ENCODE measurements at regions not wholly inside any gene's neighbourhood (a gene's known extent, or its start where the extent isn't known, plus 50 kb on each side); places are given as distances from the start of the nearest gene placed in this dataset.

- DNase-seq = no peak
Observed at GRCh38 chr11:28871090-28871489, 762.9 kb downstream of the METTL15 start.

- DNase-seq = no peak
Observed at GRCh38 chr11:28863422-28863821, 755.2 kb downstream of the METTL15 start.

DNA sequence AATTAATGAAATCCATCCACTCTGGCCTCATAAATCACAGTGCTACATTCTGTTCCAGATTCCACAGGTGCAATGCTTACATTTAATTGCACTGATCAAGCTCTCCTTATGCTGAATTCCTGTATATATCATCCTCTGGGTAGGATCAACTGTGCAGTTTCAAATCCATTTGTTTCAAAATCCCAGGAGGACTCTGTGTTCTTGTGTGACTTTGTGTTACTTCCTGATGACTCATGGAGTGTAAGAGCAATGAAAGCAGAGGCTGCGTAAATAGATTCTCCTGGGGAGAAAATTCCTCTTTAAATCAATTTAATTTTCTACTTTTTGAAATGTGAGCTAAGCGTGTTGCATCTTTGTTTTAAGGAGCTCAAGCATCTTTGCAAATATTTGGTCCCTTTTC, 752.7 kb downstream of the METTL15 start:
- DNase-seq = peak; percentile 80

DNA sequence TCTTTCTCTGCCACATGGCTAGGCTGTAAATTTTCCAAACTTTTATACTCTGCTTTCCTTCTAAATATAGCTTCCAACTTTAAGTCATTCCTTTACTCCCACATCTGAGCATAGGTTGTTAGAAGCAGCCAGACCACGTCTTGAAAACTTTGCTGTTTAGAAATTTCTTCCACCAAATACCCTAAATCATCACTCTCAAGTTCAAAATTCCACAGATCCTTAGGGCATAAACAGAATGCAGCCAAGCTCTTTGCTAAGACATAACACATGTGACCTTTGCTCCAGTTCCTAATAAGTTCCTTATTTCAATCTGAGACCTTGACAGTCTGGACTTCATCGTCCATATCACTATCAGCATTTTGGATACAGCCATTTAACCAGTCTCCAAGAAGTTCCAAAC, 749.9 kb downstream of the METTL15 start:
- DNase-seq = no peak

- no peak for DNase-seq
Observed at GRCh38 chr11:28849053-28849452, 740.9 kb downstream of the METTL15 start.

- peak; percentile 30 for DNase-seq
Observed at GRCh38 chr11:28842716-28843115, 734.5 kb downstream of the METTL15 start.

DNA sequence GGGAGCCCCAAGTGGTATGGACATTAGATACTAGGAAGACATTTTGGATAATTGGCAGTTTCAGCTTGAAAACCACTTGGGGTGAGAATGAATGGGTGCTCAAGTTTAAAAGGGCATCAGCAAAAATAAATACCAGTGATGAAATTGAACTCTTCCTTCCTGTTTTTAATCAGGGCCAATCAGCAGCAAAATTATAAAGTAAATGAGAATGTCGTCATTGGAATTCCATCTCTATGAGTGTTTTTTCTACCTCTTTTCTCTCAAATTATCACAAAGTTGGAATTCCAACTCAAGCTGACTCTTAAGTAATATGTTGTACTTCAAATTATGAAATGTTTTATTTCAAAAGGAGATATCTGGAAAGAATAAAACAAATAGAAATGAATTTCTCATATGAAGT, 730.6 kb downstream of the METTL15 start:
- no peak for DNase-seq

GRCh38 chr11:28837599-28837998, 729.4 kb downstream of the METTL15 start:
- DNase-seq = no peak

DNA sequence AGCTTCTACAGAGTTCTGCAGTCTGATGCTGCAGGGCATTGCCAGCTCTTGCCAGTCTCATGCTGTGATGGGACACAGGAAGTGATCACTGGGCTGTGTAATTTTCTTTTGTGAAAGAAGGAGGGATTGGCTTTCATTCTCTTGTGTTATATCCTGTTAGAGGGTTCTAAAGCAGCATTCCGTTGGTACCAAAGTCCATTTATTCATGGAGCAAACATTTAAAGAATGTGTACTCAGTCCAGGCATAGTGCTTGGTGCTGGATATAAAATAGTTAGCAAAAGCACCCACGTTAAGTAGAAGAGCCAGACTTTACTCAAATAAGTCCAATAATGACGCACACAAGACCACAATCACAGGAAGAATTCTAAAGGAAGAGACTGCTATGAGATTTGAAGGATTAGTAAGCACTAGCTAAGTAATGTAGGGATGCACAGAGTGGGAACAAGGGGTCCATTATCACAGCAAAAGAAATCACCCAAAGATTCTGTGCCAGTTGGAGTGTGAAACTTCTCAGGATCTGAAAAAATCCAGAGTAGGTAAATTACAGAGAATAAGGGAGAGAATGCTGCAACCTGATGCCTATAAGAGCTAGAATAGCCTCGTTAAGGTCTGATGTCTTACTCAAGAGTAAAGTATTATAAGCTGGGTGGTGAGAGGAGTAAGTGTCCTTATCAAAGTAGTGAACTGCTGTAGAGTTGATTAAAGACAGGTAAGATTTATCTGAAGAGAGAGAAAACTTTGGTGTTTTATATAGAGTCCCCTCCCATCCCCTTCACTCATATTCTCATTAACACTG, 728.3 kb downstream of the METTL15 start:
- peak; percentile 75 for DNase-seq

GRCh38 chr11:28835790-28836189, 727.6 kb downstream of the METTL15 start:
- peak; percentile 79 for DNase-seq

DNA sequence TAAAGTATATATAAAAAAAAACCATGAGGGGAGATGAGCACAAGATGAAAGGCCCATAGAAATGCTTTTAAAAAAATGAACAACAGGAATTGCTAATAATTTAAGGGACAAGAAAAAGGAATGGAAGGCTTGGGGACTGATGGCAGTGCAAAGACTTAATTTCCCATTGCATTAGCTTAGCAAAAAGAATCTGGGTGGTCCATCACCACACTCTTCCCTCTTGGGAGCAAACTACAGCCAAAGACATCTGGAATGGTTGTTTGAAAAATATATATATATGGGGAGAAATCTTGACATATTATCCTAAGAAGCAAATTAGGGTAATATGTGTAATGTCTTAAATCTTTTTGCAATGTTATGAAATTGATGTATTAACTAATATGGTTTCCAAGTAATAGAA, 727.1 kb downstream of the METTL15 start:
- peak; percentile 2 for DNase-seq

DNA sequence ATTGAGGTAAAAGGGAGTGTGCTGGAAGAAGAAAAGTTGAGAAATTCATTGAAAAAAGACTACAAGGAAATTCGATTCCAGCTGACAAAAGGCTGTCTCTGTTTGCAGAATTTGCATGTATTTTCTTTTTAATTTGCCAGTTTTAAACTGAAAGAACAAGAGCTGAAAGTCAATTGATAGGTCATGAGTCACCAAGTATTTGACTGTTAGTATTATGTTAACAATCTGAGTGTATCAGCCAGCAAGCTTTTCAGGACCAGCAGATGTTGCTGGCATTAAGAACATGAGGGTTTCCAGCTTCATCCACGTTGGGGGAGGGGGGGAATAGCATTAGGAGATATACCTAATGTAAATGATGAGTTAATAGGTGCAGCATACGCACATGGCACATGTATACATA, 726.7 kb downstream of the METTL15 start:
- DNase-seq = peak; percentile 69

DNA sequence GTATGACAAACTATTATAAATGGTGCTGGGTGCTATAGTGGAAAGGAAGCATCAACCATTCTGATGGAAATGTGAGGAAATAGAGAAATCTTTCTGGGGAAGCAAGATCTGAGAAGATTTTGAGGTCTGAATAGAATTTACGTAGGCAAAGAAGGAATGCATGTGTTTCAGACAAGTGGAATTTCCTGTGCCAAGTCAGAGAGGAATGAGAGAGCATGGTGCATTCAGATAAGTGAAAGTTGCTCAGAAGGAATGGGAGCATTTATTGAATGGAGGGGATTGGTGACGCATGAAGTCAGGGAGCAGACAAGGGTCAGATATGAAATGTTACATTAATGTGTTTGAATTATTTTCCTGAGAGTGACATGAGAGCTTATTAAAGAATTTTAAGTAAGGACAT, 725.5 kb downstream of the METTL15 start:
- peak; percentile 96 for DNase-seq

DNA sequence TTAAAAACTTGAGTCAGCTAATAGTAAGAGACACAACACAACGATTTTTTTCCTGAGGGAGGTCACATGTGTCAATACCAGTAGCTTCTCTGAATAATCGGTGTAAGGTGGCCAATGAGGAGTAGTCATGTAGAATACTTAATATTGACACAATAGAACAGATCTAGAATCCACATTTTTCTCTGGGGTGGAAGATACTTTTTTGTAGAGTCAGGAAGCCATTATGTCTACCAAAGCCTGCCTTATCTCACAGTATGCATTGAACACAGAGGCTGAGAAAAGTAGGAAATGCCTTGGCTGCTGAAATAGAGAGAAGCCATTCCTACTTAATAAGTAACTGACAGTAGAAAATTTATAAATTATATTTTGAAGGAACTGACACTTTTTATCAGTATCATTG, 725.0 kb downstream of the METTL15 start:
- DNase-seq = peak; percentile 54

DNA sequence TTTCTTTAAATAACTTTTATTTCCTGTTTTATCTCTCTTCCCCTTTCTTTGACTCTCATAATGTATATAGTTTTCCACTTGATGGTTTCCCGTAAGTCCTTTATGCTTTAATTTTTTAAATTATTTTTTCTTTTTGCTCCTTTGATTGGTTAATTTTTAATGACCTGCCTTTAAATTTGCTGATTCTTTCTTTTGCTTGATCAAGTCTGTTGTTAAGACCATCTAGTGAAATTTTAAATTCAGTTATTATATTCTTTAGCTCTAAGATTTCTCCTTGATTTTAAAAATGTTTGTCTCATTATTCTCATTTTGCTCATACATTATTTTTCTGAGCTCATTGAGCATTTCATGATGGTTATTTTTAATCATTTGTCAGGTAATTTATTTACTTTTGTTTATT, 718.6 kb downstream of the METTL15 start:
- DNase-seq = no peak

DNA sequence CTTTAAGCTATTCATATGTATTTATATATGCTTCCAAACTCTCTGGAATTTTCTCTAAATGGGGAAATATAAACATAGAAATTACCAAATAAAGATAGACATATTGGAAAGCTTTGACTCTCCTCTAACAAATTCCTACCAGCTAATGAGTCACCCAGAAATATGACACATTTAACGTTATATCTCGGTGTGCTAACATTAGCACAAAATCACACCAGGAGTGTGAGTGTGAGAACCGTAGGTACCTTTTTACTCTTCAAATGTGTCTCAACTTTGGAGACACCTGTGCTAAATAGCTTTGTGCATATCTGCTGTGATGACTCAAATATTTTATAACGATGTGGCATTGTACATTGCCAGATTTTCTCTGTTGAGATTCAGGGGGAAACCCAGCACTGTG, 714.4 kb downstream of the METTL15 start:
- no peak for DNase-seq

DNA sequence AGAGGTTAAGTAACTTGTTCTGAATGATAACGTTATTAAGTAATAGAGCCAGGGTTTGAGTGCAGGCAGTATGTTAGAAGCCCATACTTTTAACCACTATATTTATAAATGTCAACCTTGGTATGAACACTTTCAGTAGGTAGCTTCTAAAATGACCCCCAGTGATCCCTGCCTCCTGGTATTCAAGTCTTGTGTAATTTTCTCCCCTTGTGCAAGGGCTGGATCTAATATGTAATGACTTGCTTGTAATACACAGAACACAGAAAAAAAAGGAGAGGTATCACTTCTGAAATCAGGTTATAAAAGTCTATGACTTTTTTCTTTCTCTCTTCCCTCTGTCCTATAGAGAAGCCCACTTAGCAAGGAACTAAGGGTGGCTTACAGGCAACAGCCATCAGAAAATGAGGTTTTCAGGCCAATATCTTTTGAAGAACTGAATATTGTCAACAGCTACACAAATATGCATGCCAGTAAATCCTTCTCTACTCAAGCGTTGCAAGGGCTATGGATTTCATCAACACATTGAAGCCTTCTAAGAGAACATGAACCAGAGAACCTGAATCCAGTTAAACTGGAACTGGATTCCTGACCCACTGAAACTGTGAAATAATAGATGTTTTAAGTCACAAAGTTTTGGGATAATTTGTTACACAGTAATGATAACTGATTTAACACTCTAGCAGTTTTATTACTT, 712.3 kb downstream of the METTL15 start:
- no peak for DNase-seq

GRCh38 chr11:28819741-28820140, 711.6 kb downstream of the METTL15 start:
- peak; percentile 50 for DNase-seq

DNA sequence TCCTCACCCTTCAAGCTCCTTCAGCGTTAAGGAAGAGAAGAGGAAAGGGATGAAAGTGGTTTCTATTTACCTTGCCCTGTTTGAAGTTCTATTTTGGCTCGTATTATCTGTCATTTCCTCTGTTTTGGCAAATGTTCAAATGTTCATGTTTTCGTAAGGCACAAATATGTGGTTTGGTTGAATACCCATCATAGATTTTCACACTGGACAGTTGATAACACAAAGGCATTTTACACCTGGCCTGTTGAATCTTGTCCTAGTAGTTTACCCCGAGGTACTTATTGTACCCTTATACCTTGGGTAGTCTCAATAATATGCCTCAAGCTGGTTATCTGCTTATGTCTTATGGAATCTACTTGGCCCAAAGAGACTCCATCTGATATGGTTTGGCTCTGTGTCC, 706.9 kb downstream of the METTL15 start:
- DNase-seq = no peak

DNA sequence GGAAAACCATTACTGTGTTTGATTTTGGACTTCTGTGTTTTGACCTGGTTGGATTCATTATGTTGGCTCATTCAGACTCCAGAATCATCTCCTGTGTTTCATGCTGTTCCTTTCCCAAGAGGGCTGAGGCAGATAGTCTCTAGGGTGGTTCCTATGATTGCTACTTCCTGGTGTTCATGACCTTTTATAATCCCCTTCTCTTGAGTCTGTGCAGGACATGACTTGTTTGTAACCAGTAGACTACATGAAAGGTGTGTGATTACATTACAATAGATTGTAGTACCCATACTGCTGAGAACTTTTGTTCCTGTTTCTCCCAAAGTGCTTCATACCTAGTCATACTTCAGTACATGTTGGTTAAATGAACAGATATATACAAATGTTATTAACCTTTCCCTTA, 700.6 kb downstream of the METTL15 start:
- no peak for DNase-seq

GRCh38 chr11:28799316-28799715, 691.1 kb downstream of the METTL15 start:
- DNase-seq = peak; percentile 42

DNA sequence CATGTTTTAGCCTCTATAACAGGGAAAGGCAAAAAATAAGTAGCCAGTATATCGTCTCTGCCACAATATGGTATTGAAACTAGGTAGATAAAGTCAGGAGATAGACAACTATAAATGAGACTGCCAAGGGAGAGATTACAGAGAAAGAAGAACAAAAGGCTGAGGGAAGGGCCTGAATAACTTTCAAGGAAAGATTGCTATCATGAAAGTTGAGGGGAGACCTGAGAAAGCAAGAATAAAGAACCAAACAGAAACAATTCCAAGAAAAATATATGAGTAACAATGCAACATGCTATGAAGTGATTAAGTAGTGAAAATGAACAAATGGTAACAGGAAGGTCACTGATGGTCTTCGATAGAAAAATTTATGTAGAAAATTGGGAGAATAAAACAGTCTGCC, 690.1 kb downstream of the METTL15 start:
- DNase-seq = peak; percentile 28

GRCh38 chr11:28797536-28797935, 689.3 kb downstream of the METTL15 start:
- no peak for DNase-seq

GRCh38 chr11:28794405-28794804, 686.2 kb downstream of the METTL15 start:
- DNase-seq = no peak
